Natural killer cell (primary cell): ENCODE measurements at regions not wholly inside any gene's neighbourhood (a gene's known extent, or its start where the extent isn't known, plus 50 kb on each side); places are given as distances from the start of the nearest gene placed in this dataset.

Experiments
- ATAC-seq, 3 donors: fragments of 150-1000 bp in 2 of 3; fragments of 200-7000 bp in 1 of 3; cut with Tn5 transposase; 1 replicate in 1 of 3; 2 replicates in 2 of 3; pipeline ENCODE4 v1.10.0; 2021; ENCODE audit warnings: mild to moderate bottlenecking in 2 of 3, moderate library complexity in 2 of 3
- DNase-seq, 2 donors: peaks; one replicate each; pipeline versions ENCODE4 v3.0.0 to v3.0.0-alpha.2; 2013 to 2021; ENCODE audit warnings: mixed read lengths in 1 of 2
- H3K27ac ChIP-seq: one replicate; pipeline ENCODE4 v1.5.1; 2013; ENCODE audit warnings: mild to moderate bottlenecking, low read length
- H3K27me3 ChIP-seq: one replicate; pipeline ENCODE4 v1.6.1; 2013; ENCODE audit warnings: low read length; ENCODE audit not compliant: control insufficient read depth, insufficient read depth
- H3K36me3 ChIP-seq: one replicate; pipeline ENCODE4 v1.6.1; 2013; ENCODE audit warnings: low read length; ENCODE audit not compliant: control insufficient read depth, insufficient read depth
- H3K4me1 ChIP-seq: one replicate; pipeline ENCODE4 v1.6.1; 2013; ENCODE audit warnings: low read length; ENCODE audit not compliant: control insufficient read depth, insufficient read depth
- H3K4me3 ChIP-seq: one replicate; pipeline ENCODE4 v1.5.1; 2013; ENCODE audit warnings: low read length
- H3K9me3 ChIP-seq: one replicate; pipeline ENCODE4 v1.6.1; 2013; ENCODE audit warnings: low read length; ENCODE audit not compliant: control insufficient read depth, insufficient read depth
- H3K27ac Mint-ChIP-seq, 2 donors: one replicate each; pipeline ENCODE4 v1.8.0; 2022; ENCODE audit warnings: mild to moderate bottlenecking in 2 of 2, mixed read lengths in 2 of 2, moderate library complexity in 1 of 2
- H3K27me3 Mint-ChIP-seq, 2 donors: one replicate each; pipeline ENCODE4 v1.8.0; 2022; ENCODE audit warnings: low read depth in 2 of 2, mixed read lengths in 2 of 2
- H3K36me3 Mint-ChIP-seq: one replicate; pipeline ENCODE4 v1.8.0; 2022; ENCODE audit warnings: mixed read lengths
- H3K4me1 Mint-ChIP-seq, 2 donors: one replicate each; pipeline ENCODE4 v1.8.0; 2022; ENCODE audit warnings: mixed read lengths in 2 of 2
- H3K4me3 Mint-ChIP-seq: one replicate; pipeline ENCODE4 v1.8.0; 2022; ENCODE audit warnings: mild to moderate bottlenecking, moderate library complexity, mixed read lengths
- H3K9me3 Mint-ChIP-seq, 2 donors: one replicate each; pipeline ENCODE4 v1.8.0; 2022; ENCODE audit warnings: mixed read lengths in 2 of 2
- CTCF ChIP-seq: fragments of 200-600 bp; IDR thresholded peaks from one replicate; pipeline ENCODE4 v1.8.0; 2022; ENCODE audit warnings: antibody characterized with exemption
- WGBS: methylation state at CpG from one replicate; pipeline ENCODE4 v1.1.7; 2013; ENCODE audit warnings: missing lambda C conversion rate; ENCODE audit not compliant: insufficient coverage; 5-methylcytosine and 5-hydroxymethylcytosine counted together
- intact Hi-C: fragments of 100-400 bp; cut with micrococcal nuclease; formaldehyde crosslinking; loops from one replicate; pipeline ENCODE4 v1.14.2; 2022

GRCh38 chr4:1538941-1539772 lies 132.9 kb upstream of the NKX1-1 start:
- intact Hi-C loops: no loop called here
- Mint-ChIP-seq H3K36me3 (no peaks in the 10 kb centered on the region), H3K4me3 (no peak overlapping the region)

GRCh38 chr4:1538096-1538410 lies 131.8 kb upstream of the NKX1-1 start:
- H3K36me3 Mint-ChIP-seq: no peaks in the 10 kb centered on the region
- no peaks in the 10 kb centered on the region for H3K9me3 ChIP-seq
- TF ChIP-seq CTCF: no peak
- no peaks in the 10 kb centered on the region for H3K4me1 Mint-ChIP-seq
- no peaks in the 10 kb centered on the region for H3K9me3 Mint-ChIP-seq
- H3K36me3 ChIP-seq: no peaks in the 10 kb centered on the region
- WGBS: 78% methylated on average over 1 of the region's 9 CpGs
- H3K4me3 ChIP-seq: no peak overlapping the region
- H3K27ac ChIP-seq: no peak overlapping the region
- no peak for ATAC-seq
- intact Hi-C loops: no loop called here
- H3K4me3 Mint-ChIP-seq: no peak overlapping the region
- no peaks in the 10 kb centered on the region for H3K4me1 ChIP-seq
- H3K27me3 ChIP-seq: no peaks in the 10 kb centered on the region
- H3K27me3 Mint-ChIP-seq: peaks cover 0 to 5% of the 10 kb centered on the region in 2 donors
- no peak overlapping the region for H3K27ac Mint-ChIP-seq
- no peak for DNase-seq

More at GRCh38 chr4:1538941-1539772, 132.9 kb upstream of the NKX1-1 start:
- Histone ChIP-seq H3K36me3 (no peaks in the 10 kb centered on the region), H3K27me3 (no peaks in the 10 kb centered on the region), H3K4me1 (no peaks in the 10 kb centered on the region), H3K9me3 (no peaks in the 10 kb centered on the region), H3K27ac (no peak overlapping the region), H3K4me3 (no peak overlapping the region)
- no peak for TF ChIP-seq CTCF
- no peak overlapping the region for H3K27ac Mint-ChIP-seq
- no peaks in the 10 kb centered on the region for H3K27me3 Mint-ChIP-seq
- 92% methylated on average over 19 of the region's 23 CpGs for WGBS
- ATAC-seq (no peak), DNase-seq (no peak)
- no peaks in the 10 kb centered on the region for H3K4me1 Mint-ChIP-seq
- no peaks in the 10 kb centered on the region for H3K9me3 Mint-ChIP-seq

- Histone ChIP-seq H3K27ac (no peak overlapping the region), H3K27me3 (no peaks in the 10 kb centered on the region), H3K9me3 (no peaks in the 10 kb centered on the region), H3K36me3 (no peaks in the 10 kb centered on the region), H3K4me3 (no peak overlapping the region), H3K4me1 (no peaks in the 10 kb centered on the region)
- WGBS: 88% methylated on average over 11 of the region's 11 CpGs
- no peak for ATAC-seq
- H3K4me1 Mint-ChIP-seq: no peaks in the 10 kb centered on the region
- no peak overlapping the region for H3K4me3 Mint-ChIP-seq
- no peak for DNase-seq
- TF ChIP-seq CTCF: no peak
- intact Hi-C loops: no loop called here
- H3K36me3 Mint-ChIP-seq: no peaks in the 10 kb centered on the region
- no peak overlapping the region for H3K27ac Mint-ChIP-seq
- peaks cover 0 to 5% of the 10 kb centered on the region in 2 donors for H3K27me3 Mint-ChIP-seq
- H3K9me3 Mint-ChIP-seq: no peaks in the 10 kb centered on the region
These were observed 131.3 kb upstream of the NKX1-1 start for GRCh38 chr4:1537410-1538095.
